K562 (cell line): ENCODE measurements at regions not wholly inside any gene's neighbourhood (a gene's known extent, or its start where the extent isn't known, plus 50 kb on each side); places are given as distances from the start of the nearest gene placed in this dataset.

ENCODE experiments used
- CBFA2T3 ChIP-seq: fragments of 450-650 bp; IDR thresholded peaks from 2 replicates; pipeline ENCODE4 v1.6.1; 2017
- CBX5 ChIP-seq: IDR thresholded peaks from 2 replicates; pipeline ENCODE4 v1.6.1; 2014; ENCODE audit warnings: low read depth, borderline replicate concordance
- COPS2 ChIP-seq: fragments of 450-650 bp; conservative IDR thresholded peaks from 2 replicates; pipeline ENCODE4 v1.6.1; 2016; ENCODE audit warnings: mild to moderate bottlenecking, moderate library complexity
- EP400 ChIP-seq: fragments of 450-650 bp; IDR thresholded peaks from 2 replicates; pipeline ENCODE4 v1.6.1; 2017; ENCODE audit warnings: antibody characterized with exemption, mild to moderate bottlenecking, moderate library complexity
- NR2F6 ChIP-seq: fragments of 450-650 bp; formaldehyde crosslinking; IDR thresholded peaks from 2 replicates; pipeline ENCODE4 v1.4.0; 2020; ENCODE audit warnings: mild to moderate bottlenecking
- PHTF2 ChIP-seq: fragments of 250-450 bp; sonication (Bioruptor Pico); IDR thresholded peaks from 2 replicates; pipeline ENCODE4 v1.5.0; 2021; ENCODE audit warnings: mild to moderate bottlenecking
- SIX5 ChIP-seq, 2 experiments: IDR thresholded peaks; 2 replicates each; pipeline ENCODE4 v1.6.1; 2011; ENCODE audit warnings: low read length in 2 of 2, borderline replicate concordance in 1 of 2, low read depth in 1 of 2, mild to moderate bottlenecking in 1 of 2, moderate library complexity in 1 of 2; ENCODE audit not compliant: insufficient read depth in 1 of 2
- ZKSCAN3 ChIP-seq: fragments of 250-450 bp; sonication (Bioruptor Pico); IDR thresholded peaks from 2 replicates; pipeline ENCODE4 v1.4.0; 2020
- TF ChIP-seq, protein P1 (sequence below): fragments of 150-350 bp; conservative IDR thresholded peaks from 2 replicates; pipeline ENCODE4 v1.6.1; 2014; ENCODE audit warnings: low read length
- TF ChIP-seq, protein P2 (sequence below): fragments of 450-650 bp; formaldehyde crosslinking; IDR thresholded peaks from 2 replicates; pipeline ENCODE4 v1.4.0; 2022; ENCODE audit warnings: mild to moderate bottlenecking, moderate library complexity

DNA sequence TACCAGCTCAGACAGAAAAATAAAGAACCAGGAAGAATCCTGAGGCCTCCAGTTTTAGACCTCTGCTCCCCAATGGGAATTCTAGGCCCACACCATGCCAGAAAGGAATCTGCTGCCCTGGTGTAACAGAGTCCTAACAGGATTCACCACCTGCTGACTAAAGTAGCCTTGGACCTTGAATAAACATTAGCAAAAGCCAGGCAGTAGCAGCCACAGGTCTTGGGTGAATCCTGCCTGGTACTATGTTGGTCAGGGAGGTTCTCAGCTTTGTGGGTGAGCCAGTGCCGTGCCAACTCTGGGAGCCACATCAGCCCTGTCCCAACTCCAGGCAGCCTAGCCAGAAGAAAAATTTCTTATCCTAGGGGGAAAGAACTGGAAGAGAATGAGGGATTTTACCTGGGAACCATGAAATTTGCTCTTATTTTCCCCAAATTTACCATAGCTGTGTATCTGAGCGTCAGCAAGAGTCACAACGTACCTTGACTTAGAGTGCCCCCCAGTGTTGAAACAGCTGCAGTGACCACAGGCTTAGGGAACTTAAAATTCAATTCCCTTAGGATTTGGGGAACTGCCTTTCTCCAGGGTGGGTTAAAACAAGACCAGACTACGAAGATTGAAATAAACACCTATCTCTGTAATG, 1895.6 kb upstream of the PRR20A start (continued):
- TF ChIP-seq COPS2 (no peak), NR2F6 (CRISPR knock-in tag) (no peak), CBX5 (no peak), SIX5 (IDR thresholded peaks at IDR 0.05; ENCODE audit: borderline replicate concordance in 1 of 2, insufficient read depth in 1 of 2, low read depth in 1 of 2, low read length in 2 of 2) (no peak), PHTF2 (no peak), ZKSCAN3 (CRISPR knock-in tag) (no peak), CBFA2T3 (no peak), EP400 (no peak)
- TF ChIP-seq, protein P1, sequence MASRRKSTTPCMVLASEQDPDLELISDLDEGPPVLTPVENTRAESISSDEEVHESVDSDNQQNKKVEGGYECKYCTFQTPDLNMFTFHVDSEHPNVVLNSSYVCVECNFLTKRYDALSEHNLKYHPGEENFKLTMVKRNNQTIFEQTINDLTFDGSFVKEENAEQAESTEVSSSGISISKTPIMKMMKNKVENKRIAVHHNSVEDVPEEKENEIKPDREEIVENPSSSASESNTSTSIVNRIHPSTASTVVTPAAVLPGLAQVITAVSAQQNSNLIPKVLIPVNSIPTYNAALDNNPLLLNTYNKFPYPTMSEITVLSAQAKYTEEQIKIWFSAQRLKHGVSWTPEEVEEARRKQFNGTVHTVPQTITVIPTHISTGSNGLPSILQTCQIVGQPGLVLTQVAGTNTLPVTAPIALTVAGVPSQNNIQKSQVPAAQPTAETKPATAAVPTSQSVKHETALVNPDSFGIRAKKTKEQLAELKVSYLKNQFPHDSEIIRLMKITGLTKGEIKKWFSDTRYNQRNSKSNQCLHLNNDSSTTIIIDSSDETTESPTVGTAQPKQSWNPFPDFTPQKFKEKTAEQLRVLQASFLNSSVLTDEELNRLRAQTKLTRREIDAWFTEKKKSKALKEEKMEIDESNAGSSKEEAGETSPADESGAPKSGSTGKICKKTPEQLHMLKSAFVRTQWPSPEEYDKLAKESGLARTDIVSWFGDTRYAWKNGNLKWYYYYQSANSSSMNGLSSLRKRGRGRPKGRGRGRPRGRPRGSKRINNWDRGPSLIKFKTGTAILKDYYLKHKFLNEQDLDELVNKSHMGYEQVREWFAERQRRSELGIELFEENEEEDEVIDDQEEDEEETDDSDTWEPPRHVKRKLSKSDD = no peak
- TF ChIP-seq, protein P2, sequence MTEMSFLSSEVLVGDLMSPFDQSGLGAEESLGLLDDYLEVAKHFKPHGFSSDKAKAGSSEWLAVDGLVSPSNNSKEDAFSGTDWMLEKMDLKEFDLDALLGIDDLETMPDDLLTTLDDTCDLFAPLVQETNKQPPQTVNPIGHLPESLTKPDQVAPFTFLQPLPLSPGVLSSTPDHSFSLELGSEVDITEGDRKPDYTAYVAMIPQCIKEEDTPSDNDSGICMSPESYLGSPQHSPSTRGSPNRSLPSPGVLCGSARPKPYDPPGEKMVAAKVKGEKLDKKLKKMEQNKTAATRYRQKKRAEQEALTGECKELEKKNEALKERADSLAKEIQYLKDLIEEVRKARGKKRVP (CRISPR knock-in tag) = no peak
